ENCODE measurements at regions not wholly inside any gene's neighbourhood (a gene's known extent, or its start where the extent isn't known, plus 50 kb on each side); places are given as distances from the start of the nearest gene placed in this dataset.

DNA sequence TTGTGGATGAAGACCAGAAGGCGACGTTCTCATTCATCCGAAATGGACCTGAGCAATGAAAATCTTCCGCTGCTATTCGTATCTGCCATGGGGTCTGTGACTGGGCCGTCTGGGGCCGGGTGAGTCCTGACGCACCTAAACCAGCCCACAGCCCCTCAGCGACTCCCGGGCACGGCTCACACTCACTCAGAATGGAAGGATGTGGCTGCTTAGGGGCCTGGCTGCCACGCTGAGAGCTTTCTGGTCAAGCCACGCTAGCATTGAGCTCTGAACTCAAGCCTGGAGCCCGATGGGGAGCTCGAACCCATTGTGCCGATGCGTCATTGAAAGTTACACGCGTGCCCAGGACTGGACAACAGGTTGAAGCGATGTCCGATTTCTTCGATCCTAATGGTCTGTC, 97.8 kb downstream of the MRPL36 start:
- peaks cover 0 to 41% (median 0%) of the 10 kb centered on the region in 9 donors for H3K27me3 ChIP-seq
- H3K4me1 ChIP-seq = no peaks in the 10 kb centered on the region
- no peaks in the 10 kb centered on the region for H3K36me3 ChIP-seq
- TF ChIP-seq, protein P1, sequence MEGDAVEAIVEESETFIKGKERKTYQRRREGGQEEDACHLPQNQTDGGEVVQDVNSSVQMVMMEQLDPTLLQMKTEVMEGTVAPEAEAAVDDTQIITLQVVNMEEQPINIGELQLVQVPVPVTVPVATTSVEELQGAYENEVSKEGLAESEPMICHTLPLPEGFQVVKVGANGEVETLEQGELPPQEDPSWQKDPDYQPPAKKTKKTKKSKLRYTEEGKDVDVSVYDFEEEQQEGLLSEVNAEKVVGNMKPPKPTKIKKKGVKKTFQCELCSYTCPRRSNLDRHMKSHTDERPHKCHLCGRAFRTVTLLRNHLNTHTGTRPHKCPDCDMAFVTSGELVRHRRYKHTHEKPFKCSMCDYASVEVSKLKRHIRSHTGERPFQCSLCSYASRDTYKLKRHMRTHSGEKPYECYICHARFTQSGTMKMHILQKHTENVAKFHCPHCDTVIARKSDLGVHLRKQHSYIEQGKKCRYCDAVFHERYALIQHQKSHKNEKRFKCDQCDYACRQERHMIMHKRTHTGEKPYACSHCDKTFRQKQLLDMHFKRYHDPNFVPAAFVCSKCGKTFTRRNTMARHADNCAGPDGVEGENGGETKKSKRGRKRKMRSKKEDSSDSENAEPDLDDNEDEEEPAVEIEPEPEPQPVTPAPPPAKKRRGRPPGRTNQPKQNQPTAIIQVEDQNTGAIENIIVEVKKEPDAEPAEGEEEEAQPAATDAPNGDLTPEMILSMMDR (IDR thresholded peaks at IDR 0.05) = no peak
- no peak overlapping the region for H3K4me3 ChIP-seq
- 83 to 88% (median 87%) methylated on average over 22 of the region's 22 CpGs for WGBS, 4 donors
- ATAC-seq (no peak), DNase-seq (no peak)
- intact Hi-C loops (cut with DNase I) = no loop called here
- no peak overlapping the region for H3K27ac ChIP-seq
- no peaks in the 10 kb centered on the region for H3K9me3 ChIP-seq

DNA sequence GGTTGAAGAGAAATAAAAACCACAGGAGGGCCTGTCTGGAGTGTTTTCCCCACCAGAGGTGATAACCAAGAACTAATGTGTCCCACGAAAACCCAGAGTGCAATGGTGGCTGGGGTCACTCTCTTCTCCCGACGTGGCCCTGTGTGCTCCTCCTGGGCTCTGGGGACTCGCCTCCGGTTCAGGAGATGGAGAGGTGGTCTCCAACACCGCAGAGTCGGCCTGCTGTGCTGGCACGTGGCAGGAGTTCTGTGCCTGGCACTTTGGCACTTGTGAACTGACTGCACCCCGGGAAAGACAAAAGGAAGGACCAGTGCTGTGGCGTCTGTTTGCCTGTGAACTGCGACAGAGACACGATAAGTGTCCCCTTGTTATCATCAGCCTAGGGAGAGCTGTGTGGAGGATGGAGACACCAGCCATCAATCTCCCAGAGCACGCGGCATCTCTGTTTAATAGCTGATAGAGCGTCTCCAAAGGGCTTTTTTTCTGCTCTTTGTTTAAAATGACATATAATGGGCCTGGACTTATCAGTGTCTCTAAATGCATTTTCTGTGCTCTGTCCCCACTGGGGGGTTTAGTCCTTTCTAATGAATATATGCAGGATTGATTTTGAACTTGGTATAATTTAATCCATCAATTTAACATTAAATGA, 98.3 kb downstream of the MRPL36 start:
- TF ChIP-seq, protein P1 (IDR thresholded peaks at IDR 0.05) = no peak
- TF ChIP-seq POLR2A (IDR thresholded peaks at IDR 0.05) = no peak
- intact Hi-C loops (cut with DNase I) = no loop called here
- H3K36me3 ChIP-seq = no peaks in the 10 kb centered on the region
- no peak overlapping the region for H3K4me3 ChIP-seq
- H3K27me3 ChIP-seq = peaks cover 0 to 41% (median 0%) of the 10 kb centered on the region in 9 donors
- DNase-seq = no peak
- H3K4me1 ChIP-seq = no peaks in the 10 kb centered on the region
- 40 to 53% (median 50%) methylated on average over 14 to 15 of the region's 15 CpGs for WGBS, 4 donors
- H3K9me3 ChIP-seq = no peaks in the 10 kb centered on the region
- ATAC-seq = no peak
- H3K27ac ChIP-seq = no peak overlapping the region

DNA sequence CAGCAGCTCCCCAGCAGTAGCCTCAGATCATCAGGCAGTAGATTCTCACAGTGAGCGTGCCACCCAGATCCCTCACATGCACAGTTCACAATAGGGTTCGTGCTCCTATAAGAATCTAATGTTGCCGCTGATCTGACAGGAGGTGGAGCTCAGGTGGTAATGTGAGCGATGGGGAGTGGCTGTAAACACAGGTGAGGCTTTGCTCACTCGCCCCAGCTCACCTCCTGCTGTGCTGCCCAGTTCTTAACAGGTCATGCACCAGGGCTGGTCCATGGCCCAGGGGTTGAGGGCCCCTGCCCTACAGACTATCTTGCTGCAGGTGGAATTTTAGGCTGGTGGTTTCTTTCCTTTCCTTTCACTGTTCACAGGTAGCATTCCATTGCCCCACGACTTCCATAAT, 100.2 kb downstream of the MRPL36 start:
- Histone ChIP-seq H3K4me3 (no peak overlapping the region), H3K27me3 (peaks cover 0 to 24% (median 0%) of the 10 kb centered on the region in 9 donors), H3K4me1 (no peaks in the 10 kb centered on the region), H3K36me3 (no peaks in the 10 kb centered on the region), H3K9me3 (no peaks in the 10 kb centered on the region), H3K27ac (no peak overlapping the region)
- intact Hi-C loops (cut with DNase I) = no loop called here
- ATAC-seq = no peak
- no peak for TF ChIP-seq POLR2A (IDR thresholded peaks at IDR 0.05)
- TF ChIP-seq, protein P1 (IDR thresholded peaks at IDR 0.05) = no peak
- DNase-seq = no peak
- WGBS, 4 donors = 70 to 86% (median 78%) methylated on average over 6 of the region's 6 CpGs

DNA sequence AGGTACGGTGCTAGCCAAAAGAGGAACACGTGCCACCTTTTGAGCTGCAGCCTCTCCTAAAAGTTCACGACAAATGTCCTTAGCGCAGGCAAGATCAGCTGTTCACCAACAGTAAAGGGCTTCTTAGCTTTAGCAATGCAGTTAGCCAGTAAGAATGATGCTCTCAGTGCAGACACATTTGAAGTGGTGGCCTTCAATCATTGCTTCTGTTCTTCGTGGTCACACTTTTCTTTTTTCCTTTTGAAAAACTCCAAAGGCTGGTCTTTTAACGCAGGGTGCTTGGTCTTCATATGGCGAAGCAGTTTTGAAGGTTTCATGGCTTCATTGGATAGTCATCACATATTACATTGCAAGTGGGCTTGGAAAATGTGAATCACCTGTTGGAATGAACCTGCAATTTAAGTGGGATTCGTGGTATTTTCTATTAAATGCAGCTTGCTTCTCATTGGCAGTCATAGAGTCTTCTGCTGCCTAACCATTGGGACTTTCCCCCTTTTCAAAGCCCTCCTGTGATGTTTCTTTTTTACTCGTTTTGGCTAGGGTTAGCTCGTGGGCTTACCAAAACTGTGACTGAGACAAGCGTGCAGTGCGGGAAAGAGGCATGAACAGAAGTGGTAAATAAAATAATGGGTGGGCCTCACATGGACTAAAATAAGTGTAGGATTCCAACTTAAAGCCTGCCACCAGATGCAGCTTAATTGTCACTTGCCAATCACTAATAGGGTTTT, 100.9 kb downstream of the MRPL36 start:
- TF ChIP-seq, protein P1 (IDR thresholded peaks at IDR 0.05) = no peak
- Histone ChIP-seq H3K27me3 (peaks cover 0 to 18% (median 0%) of the 10 kb centered on the region in 9 donors), H3K36me3 (no peaks in the 10 kb centered on the region), H3K4me3 (no peak overlapping the region), H3K27ac (no peak overlapping the region), H3K4me1 (no peaks in the 10 kb centered on the region), H3K9me3 (no peaks in the 10 kb centered on the region)
- intact Hi-C loops (cut with DNase I) = no loop called here
- 82 to 84% (median 83%) methylated on average over 12 of the region's 12 CpGs for WGBS, 4 donors
- DNase-seq = no peak
- no peak for ATAC-seq

Measured in heart left ventricle (tissue), 16 donors.